Aorta (tissue), 5 donors: ENCODE measurements at regions not wholly inside any gene's neighbourhood (a gene's known extent, or its start where the extent isn't known, plus 50 kb on each side); places are given as distances from the start of the nearest gene placed in this dataset.

Source experiments
- ATAC-seq: fragments of 200-7000 bp; cut with Tn5 transposase; one replicate; pipeline ENCODE4 v1.9.1; 2022; ENCODE audit warnings: moderate library complexity; ENCODE audit not compliant: low FRiP score
- DNase-seq, 2 donors: peaks; one replicate each; pipeline ENCODE4 v3.0.0-alpha.2; 2020
- H3K27ac ChIP-seq, 2 donors: one replicate each; pipeline ENCODE4 v1.5.1; 2013; ENCODE audit warnings: low read length in 2 of 2, mild to moderate bottlenecking in 2 of 2, moderate library complexity in 2 of 2, control low read depth in 1 of 2, inconsistent platforms in 1 of 2, low read depth in 1 of 2
- H3K27me3 ChIP-seq, 2 donors: one replicate each; pipeline ENCODE4 v1.6.1; 2013; ENCODE audit warnings: control low read depth in 1 of 2, low read length in 1 of 2, mild to moderate bottlenecking in 1 of 2, moderate library complexity in 1 of 2; ENCODE audit not compliant: insufficient read depth in 2 of 2, control insufficient read depth in 1 of 2
- H3K36me3 ChIP-seq, 2 donors: one replicate each; pipeline ENCODE4 v1.6.1; 2013; ENCODE audit warnings: control low read depth in 1 of 2, low read length in 1 of 2, mild to moderate bottlenecking in 1 of 2; ENCODE audit not compliant: insufficient read depth in 2 of 2, control insufficient read depth in 1 of 2
- H3K4me1 ChIP-seq, 2 donors: one replicate each; pipeline ENCODE4 v1.6.1; 2013; ENCODE audit warnings: low read length in 2 of 2, control low read depth in 1 of 2, mild to moderate bottlenecking in 1 of 2, moderate library complexity in 1 of 2; ENCODE audit not compliant: insufficient read depth in 2 of 2, control insufficient read depth in 1 of 2
- H3K4me3 ChIP-seq, 2 donors: one replicate each; pipeline ENCODE4 v1.5.1; 2013; ENCODE audit warnings: low read length in 2 of 2, control low read depth in 1 of 2, mild to moderate bottlenecking in 1 of 2
- H3K9me3 ChIP-seq: one replicate; pipeline ENCODE4 v1.6.1; 2013; ENCODE audit warnings: mild to moderate bottlenecking, low read length; ENCODE audit not compliant: control insufficient read depth
- WGBS, 2 donors: extraction: QIAGEN DNeasy Blood & Tissue Kit; methylation state at CpG; one replicate each; pipeline ENCODE4 v1.1.7; 2013; 5-methylcytosine and 5-hydroxymethylcytosine counted together
- intact Hi-C, 2 donors: fragments of 100-400 bp; cut with DNase I; formaldehyde crosslinking; loops; one replicate each; pipeline versions ENCODE4 v1.14.2 to v1.15.0; 2022
- donor health status: healthy with polysubstance abuse.
- donor health status: Bipolar disorder and iron deficiency.
- donor health status: DM: no; HTN: no; CAD: no.
- donor health status: DM: no; HTN: no; CAD: no.
- donor health status: DM: yes; HTN: yes; CAD: no.

- 80 to 85% methylated on average over 2 of the region's 2 CpGs for WGBS, 2 donors
- H3K4me1 ChIP-seq, result no peaks in the 10 kb centered on the region
- no peak overlapping the region for H3K27ac ChIP-seq
- intact Hi-C loops, result no loop called here
- no peaks in the 10 kb centered on the region for H3K9me3 ChIP-seq
- DNase-seq (no peak), ATAC-seq (no peak)
- no peaks in the 10 kb centered on the region for H3K27me3 ChIP-seq
- no peak overlapping the region for H3K4me3 ChIP-seq
- no peaks in the 10 kb centered on the region for H3K36me3 ChIP-seq
Measured at GRCh38 chr2:212919238-212919637, 232.2 kb downstream of the IKZF2 start.

DNA sequence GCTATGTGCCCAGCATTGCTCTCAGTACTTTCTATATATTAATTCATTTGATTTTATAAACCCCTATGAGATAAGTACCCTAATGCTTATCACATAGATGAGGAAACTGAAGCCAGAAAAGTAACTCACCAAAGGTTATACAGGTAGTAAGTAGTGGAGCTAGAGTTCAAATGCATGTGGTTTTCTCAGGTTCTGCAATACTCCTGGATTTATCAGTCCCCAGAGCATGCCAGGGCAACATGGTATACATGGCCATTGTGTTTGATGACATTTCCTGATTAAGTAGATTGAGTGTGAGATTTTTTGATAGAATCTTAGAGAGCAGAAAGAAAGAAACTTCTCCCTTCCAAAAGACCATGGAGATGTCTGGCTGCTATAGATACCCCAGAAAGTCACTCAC is 233.1 kb downstream of the IKZF2 start:
- no peaks in the 10 kb centered on the region for H3K27me3 ChIP-seq
- no peak for DNase-seq
- H3K9me3 ChIP-seq, result no peaks in the 10 kb centered on the region
- H3K36me3 ChIP-seq, result no peaks in the 10 kb centered on the region
- no peak overlapping the region for H3K4me3 ChIP-seq
- H3K27ac ChIP-seq, result no peak overlapping the region
- intact Hi-C loops, result no loop called here
- ATAC-seq, result no peak
- H3K4me1 ChIP-seq, result no peaks in the 10 kb centered on the region

DNA sequence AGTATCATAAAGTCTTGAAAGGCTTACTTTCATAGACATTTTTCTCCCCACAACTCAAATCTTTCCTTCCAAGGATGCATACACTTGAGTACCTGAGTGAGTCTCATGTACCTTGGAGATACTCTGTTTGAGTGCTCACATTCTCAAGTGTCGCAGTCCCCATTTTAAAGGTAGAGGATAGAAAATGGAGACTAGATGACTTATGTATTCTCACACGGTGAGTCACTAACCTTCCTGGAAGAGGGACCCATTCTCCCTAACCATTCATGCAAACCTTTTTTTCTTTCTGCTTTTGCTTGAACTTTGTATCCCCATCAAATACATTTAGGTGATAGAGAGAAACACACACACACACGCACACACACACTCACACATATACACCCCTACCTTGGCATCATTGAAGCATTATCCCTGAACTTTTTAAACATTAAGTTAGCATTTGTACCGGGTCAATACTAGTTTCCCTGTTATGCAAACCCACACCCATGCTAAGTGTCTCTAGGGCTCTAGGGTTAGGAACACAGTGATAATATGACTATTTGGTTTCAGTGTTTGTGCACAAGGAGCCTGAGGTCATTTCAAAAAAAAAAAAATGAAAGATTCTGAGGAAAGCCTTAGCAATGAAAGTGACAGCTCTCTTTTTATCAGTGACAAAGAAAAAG is 236.2 kb downstream of the IKZF2 start:
- no peak for ATAC-seq
- H3K27ac ChIP-seq, result no peak overlapping the region
- H3K4me1 ChIP-seq, result no peaks in the 10 kb centered on the region
- no peaks in the 10 kb centered on the region for H3K9me3 ChIP-seq
- no peaks in the 10 kb centered on the region for H3K27me3 ChIP-seq
- WGBS, 2 donors, result 92 to 97% methylated on average over 4 of the region's 4 CpGs
- intact Hi-C loops, result no loop called here
- DNase-seq, result no peak
- H3K36me3 ChIP-seq, result no peaks in the 10 kb centered on the region
- no peak overlapping the region for H3K4me3 ChIP-seq

DNA sequence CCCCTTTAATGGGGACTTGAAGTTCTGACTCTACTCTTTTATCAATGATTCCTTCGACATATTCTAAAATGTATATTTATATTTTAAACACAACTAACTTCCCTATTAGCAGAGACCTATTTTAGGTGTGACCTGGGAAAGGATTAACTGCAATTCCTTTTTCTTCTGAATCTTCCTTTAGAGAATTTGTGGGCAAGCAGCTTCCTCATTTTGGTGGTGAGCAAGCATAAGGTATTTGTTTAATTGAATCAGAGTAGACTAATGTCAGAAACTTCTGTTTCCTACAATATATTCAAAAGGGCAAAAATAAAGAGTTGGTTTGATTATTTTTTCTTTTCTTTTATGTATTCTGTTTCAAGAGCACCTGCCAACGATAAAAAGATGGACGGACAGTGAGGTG is 237.0 kb downstream of the IKZF2 start:
- H3K36me3 ChIP-seq, result no peaks in the 10 kb centered on the region
- H3K4me3 ChIP-seq, result no peak overlapping the region
- WGBS, 2 donors, result 82 to 84% methylated on average over 3 of the region's 3 CpGs
- ATAC-seq (no peak), DNase-seq (no peak)
- no peaks in the 10 kb centered on the region for H3K27me3 ChIP-seq
- no peaks in the 10 kb centered on the region for H3K9me3 ChIP-seq
- intact Hi-C loops, result no loop called here
- no peak overlapping the region for H3K27ac ChIP-seq
- H3K4me1 ChIP-seq, result no peaks in the 10 kb centered on the region

DNA sequence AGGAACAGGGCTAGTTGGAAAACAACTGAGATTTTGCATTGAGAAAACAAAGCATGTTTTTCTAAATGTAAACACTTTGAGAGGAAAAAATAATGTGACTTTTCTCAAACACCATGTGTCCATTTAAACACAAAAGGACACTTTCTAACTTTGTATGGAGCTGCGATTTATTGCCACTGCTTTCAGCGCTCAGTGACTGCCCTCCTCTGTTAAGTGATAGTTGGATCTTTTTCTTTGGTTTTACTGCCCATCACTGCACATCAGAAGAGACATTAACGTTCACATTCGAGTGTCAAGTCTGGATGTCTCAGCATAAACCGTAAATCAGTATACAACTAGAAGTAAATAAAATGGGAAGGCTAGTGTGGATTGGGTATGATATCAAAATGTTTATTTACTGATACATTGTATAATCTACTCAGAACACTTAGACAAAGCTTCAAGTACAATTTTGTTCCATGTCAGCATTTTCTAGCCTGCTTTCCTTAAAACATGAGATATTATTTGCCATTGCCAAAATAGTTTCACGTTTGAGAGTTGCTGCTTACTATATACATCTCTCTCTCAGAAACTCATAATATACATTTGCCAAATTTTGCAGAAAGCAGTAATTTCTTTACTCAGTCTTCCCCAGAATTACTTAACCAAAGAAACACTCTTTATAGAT is 237.6 kb downstream of the IKZF2 start:
- intact Hi-C loops, result no loop called here
- Histone ChIP-seq H3K4me1 (no peaks in the 10 kb centered on the region), H3K4me3 (no peak overlapping the region), H3K27me3 (no peaks in the 10 kb centered on the region), H3K36me3 (no peaks in the 10 kb centered on the region), H3K27ac (no peak overlapping the region), H3K9me3 (no peaks in the 10 kb centered on the region)
- WGBS, 2 donors, result 54 to 63% methylated on average over 6 of the region's 6 CpGs
- ATAC-seq, result no peak
- no peak for DNase-seq

DNA sequence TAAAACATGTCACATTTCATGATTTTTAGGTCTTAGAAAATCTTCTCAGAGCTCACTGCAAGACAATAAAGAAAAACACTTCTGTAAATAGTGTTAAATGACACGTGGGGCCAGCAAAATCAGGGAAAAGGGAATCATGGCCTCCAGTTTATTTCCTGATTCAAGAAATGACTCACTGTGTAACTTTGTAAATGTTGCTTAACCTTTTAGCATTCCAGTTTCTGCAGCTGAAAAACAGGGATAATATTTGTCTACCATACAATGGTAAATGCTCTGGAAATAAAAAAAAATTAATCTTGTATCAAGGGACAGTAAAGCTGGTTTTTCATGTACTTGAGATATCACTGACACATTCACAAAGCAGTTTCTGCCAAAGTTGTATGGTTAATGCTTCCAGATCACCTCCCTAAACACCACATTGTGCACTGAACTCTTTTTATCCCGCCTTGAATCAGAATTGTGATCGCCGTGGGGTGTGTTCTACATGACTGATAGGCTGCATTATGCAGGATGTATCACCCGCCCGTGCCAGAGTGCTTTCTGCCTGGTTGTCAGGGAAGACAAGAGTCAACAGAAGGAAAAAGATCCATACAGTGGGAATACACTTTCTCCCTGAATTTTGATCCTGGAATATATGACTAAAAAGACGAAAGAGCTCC is 238.8 kb downstream of the IKZF2 start:
- intact Hi-C loops, result no loop called here
- DNase-seq (no peak), ATAC-seq (no peak)
- Histone ChIP-seq H3K4me3 (no peak overlapping the region), H3K36me3 (no peaks in the 10 kb centered on the region), H3K27me3 (no peaks in the 10 kb centered on the region), H3K27ac (no peak overlapping the region), H3K9me3 (no peaks in the 10 kb centered on the region), H3K4me1 (no peaks in the 10 kb centered on the region)
- WGBS, 2 donors, result 77 to 79% methylated on average over 7 of the region's 7 CpGs

GRCh38 chr2:212911011-212911410 is 240.4 kb downstream of the IKZF2 start:
- Histone ChIP-seq H3K4me1 (no peaks in the 10 kb centered on the region), H3K27me3 (no peaks in the 10 kb centered on the region), H3K4me3 (no peak overlapping the region), H3K27ac (no peak overlapping the region), H3K9me3 (no peaks in the 10 kb centered on the region), H3K36me3 (no peaks in the 10 kb centered on the region)
- WGBS, 2 donors, result 88 to 89% methylated on average over 4 of the region's 4 CpGs
- DNase-seq, result no peak
- intact Hi-C loops, result no loop called here
- no peak for ATAC-seq

- no peaks in the 10 kb centered on the region for H3K9me3 ChIP-seq
- ATAC-seq, result no peak
- no peak overlapping the region for H3K4me3 ChIP-seq
- H3K27ac ChIP-seq, result no peak overlapping the region
- WGBS, 2 donors, result 81 to 86% methylated on average over 4 of the region's 4 CpGs
- intact Hi-C loops, result no loop called here
- H3K36me3 ChIP-seq, result no peaks in the 10 kb centered on the region
- no peaks in the 10 kb centered on the region for H3K27me3 ChIP-seq
- no peak for DNase-seq
- peaks cover 0 to 3% of the 10 kb centered on the region in 2 donors for H3K4me1 ChIP-seq
Measured at GRCh38 chr2:212908682-212909435, 242.6 kb downstream of the IKZF2 start.
